Activated gamma-delta T cell treated with Interleukin-2 at 50 U/mL for 16 hours (primary cell): ENCODE measurements at regions not wholly inside any gene's neighbourhood (a gene's known extent, or its start where the extent isn't known, plus 50 kb on each side); places are given as distances from the start of the nearest gene placed in this dataset.
A peak's percentile ranks its signal among the peaks of the same experiment; 100 is the strongest.

ENCODE experiments used
- DNase-seq: peaks from one replicate; pipeline ENCODE4 v3.0.0-alpha.2; 2020

GRCh38 chr22:48205161-48205560 is 1442.7 kb downstream of the TBC1D22A start:
- DNase-seq = no peak

DNA sequence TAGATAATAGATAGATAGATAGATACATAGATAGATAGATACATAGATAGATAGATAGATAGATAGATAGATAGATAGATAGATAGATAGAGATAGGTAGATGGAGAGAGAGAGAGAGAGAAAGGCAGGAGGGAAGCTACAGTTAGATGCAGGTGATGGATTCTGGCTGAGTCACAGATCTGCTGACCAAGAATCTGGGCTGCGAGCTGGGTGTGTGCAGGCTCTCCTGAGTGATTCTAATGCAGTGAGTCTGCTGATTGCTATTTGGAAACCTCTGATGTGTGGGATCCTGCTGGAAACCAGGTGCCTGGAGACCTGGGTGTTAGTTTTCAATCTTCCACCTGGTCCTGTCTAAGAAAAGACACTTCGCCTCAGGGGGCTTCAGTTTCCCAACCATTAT is 1441.8 kb downstream of the TBC1D22A start:
- no peak for DNase-seq

DNA sequence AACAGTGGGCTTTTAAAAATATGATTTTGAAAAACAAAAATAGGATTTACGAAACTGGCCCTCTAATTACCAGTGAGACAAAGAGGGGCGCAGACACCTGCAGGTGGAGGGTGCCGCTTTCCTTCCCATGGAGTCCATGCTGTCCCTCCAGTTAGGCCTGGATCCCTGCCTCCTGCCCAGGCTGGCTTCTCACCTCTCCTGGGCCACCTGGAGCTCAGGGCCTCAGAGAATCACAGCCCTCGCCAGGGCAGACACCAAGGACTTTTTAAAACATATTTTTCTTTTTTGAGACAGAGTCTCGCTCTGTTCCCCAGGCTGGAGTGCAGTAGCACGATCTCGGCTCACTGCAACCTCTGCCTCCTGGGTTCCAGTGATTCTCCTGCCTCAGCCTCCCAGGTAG is 1437.2 kb downstream of the TBC1D22A start:
- DNase-seq = no peak

DNA sequence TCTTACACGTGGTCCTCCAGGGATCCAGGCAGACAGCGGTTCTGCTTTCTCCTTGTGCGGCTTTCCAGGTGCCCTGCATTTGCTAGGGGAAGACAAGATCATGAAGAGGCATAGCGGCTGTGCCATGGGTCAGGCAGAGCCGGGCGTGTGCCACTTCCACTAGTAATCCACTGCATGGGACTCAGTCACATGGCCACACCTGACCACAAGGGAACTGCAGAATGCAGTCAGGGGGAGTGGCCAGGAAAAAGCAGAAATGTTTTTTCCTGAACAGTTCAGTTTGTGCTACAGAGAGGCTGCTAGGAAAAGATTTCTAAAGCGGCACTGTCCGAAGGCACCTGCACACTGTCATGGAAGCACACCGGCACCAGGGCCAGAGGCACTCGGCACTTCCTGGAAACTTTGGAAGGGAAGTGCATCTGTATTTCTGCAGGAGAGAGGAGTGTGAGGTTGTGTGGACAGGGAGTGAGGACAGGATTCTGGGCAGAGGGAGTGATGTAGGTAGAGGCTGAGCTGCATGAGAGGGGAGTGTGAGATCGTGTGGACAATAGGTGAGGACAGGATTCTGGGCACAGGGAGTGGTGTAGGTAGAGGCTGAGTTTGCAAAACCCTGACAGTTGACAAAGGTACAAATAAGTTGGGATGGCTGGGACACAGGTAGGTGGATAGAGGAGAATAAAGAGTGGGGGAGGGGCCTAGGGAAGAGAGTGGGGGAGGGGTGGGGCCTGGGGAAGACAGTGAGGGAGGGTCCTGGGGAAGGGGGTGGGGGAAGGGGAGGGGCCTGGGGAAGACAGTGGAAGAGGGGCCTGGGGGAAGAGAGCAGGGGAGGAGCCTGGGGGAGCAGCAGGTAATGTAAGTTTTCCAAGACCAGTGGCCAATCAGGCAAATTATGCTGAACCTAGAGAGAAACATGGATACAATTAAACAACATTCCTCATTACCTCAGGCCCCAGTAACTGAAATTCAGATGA is 1436.3 kb downstream of the TBC1D22A start:
- no peak for DNase-seq

GRCh38 chr22:48197189-48197690 is 1434.8 kb downstream of the TBC1D22A start:
- DNase-seq = no peak

DNA sequence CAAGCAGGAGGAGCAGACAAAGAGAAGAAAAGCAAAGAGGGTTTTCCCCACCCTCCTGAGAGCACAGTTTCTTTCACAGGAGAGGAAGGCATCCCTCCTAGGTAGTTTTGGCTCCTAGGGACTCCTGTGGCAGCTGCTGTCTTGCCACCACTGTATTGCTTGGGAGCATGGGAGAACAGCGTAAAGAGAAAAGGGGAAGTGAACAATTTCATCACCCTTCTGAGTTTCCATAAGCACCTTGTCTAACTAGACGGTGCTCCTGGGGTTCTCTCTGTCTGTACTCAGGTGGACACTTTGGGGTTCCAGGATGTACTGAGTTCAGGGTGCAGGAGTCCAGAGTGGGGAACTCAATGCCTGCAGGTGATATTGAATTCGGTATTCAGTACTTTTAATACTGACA is 1430.5 kb downstream of the TBC1D22A start:
- DNase-seq = no peak

DNA sequence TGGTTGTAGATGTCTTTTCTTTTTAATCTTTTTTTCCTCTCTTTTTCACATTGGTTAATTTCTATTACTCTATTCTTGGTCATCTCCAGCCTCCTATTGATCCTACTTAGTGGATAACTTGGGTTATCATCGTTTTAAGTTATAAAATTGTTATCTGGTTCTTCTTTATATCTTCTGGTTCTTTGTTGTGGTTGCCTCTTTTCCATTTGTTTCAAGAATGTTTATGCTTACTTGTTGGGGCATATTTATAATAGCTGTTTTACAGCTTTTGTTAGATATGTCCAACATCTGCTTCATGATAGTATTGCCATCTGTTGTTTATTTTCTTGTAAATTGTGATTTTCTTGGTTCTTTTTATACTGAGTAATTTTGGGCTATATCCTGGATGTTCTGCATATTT is 1429.6 kb downstream of the TBC1D22A start:
- no peak for DNase-seq

GRCh38 chr22:48188231-48188721 is 1425.8 kb downstream of the TBC1D22A start:
- peak; percentile 21 for DNase-seq

DNA sequence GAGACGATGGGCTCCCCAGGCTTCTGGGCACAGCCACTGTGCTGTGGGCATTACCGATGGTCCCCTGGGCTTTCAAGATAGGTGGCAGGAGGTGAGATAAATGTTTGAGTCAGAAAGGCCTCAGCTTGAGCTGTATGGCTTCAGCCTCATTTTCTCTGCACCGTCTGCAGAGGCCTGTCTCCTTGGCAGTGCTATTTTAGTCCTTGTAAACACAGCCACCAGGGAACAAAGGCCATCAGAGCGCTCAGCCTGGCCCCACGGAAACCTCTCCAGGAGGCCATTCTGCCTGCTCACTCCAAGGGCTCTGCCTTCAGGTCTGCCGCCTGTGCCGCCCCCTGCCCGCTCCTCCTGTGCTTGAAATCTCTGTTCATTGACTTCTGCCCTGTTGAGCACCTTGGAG is 1424.9 kb downstream of the TBC1D22A start:
- no peak for DNase-seq

GRCh38 chr22:48186146-48186790 is 1423.8 kb downstream of the TBC1D22A start:
- DNase-seq = no peak

DNA sequence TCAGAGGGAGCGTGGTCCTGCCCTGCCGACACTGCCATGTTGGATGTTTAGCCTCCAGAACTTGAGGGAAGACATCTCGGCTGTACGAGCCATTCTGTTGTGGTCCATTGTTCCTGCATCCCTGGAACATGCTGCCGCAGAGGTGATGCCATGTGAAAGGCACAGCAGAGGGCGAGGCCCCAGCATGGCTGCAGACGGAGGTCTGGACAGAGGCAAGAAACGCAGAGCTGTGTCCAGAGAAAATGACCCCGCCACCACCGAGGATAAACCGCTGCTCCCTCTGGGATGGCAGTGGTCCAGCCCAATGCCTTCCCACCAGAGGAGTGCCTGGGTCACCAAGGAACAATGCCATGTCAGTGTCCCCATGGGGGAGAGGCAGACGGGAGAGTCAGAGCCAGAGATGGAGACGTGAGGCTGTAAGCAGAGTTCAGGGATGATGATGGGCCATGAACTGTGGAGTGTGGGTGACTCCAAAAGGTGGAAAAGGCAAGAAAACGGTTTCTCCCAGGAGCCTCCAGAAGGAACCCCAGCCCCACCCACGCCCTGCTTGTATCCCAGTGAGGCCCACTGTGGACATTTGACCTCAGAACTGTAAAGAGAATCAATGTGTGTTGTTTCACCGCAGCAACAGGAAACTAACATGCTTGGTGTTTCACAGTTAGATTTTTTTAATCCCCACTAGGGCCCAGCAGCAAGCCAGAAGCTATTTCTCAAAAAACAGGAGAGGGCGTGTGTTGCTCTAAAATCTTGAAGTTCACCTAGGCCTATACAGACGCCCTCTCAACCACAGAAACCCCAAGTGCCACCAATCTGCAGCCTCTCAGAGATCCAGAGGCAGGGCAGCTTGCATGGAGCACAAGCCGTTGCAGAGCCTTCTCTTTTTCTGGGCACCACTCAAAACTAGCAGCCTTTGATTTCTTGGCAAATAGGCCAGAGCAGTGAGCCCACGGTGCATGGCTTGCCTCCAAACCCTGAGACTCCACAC is 1422.9 kb downstream of the TBC1D22A start:
- no peak for DNase-seq

GRCh38 chr22:48182846-48183805 is 1420.7 kb downstream of the TBC1D22A start:
- no peak for DNase-seq

- DNase-seq = no peak
Measured at GRCh38 chr22:48182031-48182430, 1419.6 kb downstream of the TBC1D22A start.

GRCh38 chr22:48181263-48181955 is 1419.0 kb downstream of the TBC1D22A start:
- DNase-seq = no peak

GRCh38 chr22:48180631-48181030 is 1418.2 kb downstream of the TBC1D22A start:
- DNase-seq = no peak

DNA sequence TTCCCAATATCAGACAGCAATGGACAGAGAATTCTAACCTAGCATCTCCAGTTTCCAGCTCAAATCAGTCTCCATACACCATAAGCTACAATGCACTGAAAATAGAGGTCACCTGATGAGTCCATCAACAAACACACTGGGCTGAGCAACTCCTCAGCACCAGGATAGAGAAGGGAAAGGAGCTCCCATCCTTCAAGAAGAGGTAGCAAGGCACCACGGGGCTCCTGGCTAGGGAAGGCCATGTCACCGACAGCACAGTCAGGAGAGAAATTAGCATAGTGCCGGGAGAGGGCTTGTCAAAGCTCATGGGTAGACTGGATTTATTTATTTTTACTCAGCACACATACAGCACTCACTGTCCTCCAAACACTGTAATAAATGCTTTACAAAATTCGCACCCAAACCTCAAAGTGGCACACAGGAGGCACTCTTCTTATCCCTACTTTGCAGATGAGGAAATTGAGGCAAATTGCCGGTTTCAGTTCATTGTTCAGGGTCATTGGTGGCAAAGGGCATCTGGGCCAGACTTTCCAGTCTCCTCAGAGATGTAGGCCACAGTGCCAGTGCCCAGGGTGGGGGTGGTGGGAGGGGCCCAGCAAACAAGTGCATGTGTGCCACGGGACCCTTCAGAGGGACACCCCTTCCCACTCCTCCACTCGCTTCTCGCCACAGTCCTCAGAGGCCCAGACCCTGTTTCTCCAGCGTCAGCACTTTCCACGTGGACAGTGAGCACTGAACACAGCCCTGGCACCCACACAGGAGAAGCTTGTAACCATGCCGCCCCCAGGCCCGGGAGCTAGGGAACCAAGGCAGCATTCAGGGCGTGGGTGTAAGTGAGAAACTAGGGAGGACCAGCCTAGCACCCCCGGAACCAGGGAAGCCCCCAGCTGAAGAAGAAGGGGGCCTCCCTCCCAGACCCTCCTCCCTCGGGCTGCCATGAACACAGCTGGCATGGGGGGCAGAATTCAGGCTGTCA is 1417.4 kb downstream of the TBC1D22A start:
- DNase-seq = no peak

- DNase-seq = no peak
Measured at GRCh38 chr22:48178536-48178935, 1416.1 kb downstream of the TBC1D22A start.

DNA sequence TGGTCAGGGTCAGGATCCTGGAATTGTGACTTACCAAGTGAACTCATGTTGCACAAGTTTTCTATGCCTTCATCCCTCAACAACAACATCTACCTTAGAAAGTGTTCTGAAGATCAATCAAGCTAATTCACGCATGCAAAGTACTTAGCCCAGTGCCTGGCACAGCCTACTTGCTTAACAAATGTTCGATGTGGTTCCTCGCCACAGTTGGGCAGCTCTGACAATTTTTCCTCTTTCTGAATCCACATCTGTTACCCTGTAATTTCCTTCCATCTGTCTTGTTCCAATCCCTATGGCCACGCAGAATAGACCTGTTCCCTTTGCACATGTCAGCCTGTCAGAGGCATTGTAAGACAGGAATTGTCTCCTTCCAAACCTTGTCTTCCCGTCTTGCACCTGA is 1415.2 kb downstream of the TBC1D22A start:
- no peak for DNase-seq

DNA sequence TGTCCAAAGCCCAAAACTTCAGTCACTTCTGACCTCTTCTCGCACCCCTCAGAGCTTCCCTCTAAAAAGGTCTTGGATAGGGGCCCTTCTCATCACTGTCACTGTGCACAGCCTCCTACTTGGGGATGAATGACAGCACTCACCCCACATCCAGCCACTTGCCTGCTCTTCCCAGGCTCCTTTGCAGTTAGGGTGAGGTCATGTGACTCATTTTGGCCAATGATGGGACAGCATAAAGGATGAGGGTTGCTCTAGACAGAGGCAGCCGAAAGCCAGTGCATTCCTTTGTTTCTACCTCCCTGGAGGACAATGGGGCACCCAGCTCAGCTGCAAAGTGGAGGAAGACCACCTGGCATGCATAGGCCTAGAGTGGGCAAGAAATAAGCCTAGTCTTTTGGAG is 1413.3 kb downstream of the TBC1D22A start:
- DNase-seq = no peak
